Peyer's patch (tissue), 4 donors: ENCODE measurements at regions not wholly inside any gene's neighbourhood (a gene's known extent, or its start where the extent isn't known, plus 50 kb on each side); places are given as distances from the start of the nearest gene placed in this dataset.

ENCODE experiments used
- POLR2A ChIP-seq, 2 donors: fragments of 450-650 bp; IDR thresholded peaks; one replicate each; pipeline ENCODE4 v1.5.1; 2017; ENCODE audit warnings: antibody characterized with exemption in 2 of 2, mild to moderate bottlenecking in 2 of 2, moderate library complexity in 2 of 2
- TF ChIP-seq, protein P1 (sequence below), 6 experiments: fragments of 450-650 bp in 4 of 6; fragments of 200-600 bp in 2 of 6; sonication (generic) in 1 of 6; IDR thresholded peaks; one replicate each; pipeline ENCODE4 v1.5.1; 2017 to 2019; ENCODE audit warnings: antibody characterized with exemption in 6 of 6, mild to moderate bottlenecking in 3 of 6, moderate library complexity in 1 of 6

DNA sequence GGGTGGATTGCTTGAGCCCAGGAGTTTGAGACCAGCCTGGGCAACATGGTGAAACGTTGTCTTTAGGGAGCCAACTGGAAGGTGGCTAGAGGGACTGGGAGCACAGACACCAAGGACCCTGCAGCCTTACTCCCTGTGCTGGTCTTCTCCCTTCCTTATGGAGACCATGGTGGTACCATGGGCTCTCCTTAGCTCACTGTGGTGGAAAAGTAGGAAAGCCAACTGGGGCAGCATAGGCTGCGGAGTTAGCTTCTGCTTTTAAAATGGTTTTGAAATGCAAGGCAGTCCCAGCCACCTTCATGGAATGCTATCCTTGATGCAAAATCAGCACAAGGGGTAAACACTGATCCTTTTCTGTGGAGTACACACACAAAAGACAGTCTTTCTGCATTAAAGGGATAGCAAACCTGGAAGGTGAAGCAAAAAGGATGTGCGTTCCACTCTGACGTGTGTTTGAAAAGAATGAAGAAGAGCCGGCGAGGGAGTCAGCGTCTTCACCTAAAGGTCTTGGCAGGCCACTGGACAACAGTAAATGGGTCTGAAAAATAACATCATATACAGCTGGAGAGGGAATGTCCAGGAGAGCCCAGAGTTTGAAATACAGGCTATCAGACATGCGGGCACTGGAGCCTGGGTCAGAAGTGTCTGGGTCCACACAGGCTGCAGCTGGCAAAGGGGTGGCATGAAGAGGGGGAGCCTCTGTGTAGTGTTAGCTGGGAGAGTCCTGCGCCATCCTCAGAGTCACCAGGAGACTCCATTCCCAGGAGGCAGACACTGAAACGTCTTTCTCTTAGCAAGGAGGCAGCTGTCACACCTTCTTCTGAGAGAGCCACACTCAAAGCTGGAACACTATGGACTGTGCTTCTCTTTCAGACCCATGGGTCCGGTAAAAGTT is 58.5 kb downstream of the GPR6 start:
- no peak for TF ChIP-seq POLR2A (IDR thresholded peaks at IDR 0.05)
- TF ChIP-seq, protein P1, sequence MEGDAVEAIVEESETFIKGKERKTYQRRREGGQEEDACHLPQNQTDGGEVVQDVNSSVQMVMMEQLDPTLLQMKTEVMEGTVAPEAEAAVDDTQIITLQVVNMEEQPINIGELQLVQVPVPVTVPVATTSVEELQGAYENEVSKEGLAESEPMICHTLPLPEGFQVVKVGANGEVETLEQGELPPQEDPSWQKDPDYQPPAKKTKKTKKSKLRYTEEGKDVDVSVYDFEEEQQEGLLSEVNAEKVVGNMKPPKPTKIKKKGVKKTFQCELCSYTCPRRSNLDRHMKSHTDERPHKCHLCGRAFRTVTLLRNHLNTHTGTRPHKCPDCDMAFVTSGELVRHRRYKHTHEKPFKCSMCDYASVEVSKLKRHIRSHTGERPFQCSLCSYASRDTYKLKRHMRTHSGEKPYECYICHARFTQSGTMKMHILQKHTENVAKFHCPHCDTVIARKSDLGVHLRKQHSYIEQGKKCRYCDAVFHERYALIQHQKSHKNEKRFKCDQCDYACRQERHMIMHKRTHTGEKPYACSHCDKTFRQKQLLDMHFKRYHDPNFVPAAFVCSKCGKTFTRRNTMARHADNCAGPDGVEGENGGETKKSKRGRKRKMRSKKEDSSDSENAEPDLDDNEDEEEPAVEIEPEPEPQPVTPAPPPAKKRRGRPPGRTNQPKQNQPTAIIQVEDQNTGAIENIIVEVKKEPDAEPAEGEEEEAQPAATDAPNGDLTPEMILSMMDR (IDR thresholded peaks at IDR 0.05), result no peak
